HG02759 (cell line): ENCODE measurements at regions not wholly inside any gene's neighbourhood (a gene's known extent, or its start where the extent isn't known, plus 50 kb on each side); places are given as distances from the start of the nearest gene placed in this dataset.

Experiments
- ATAC-seq: cut with Tn5 transposase; IDR thresholded peaks from one replicate; pipeline ENCODE4 v1.9.1; 2021; ENCODE audit warnings: mild to moderate bottlenecking, moderate library complexity; ENCODE audit not compliant: unreplicated experiment

- ATAC-seq, result no peak
Observed at GRCh38 chr4:59068722-59069418, 1958.7 kb upstream of the IGFBP7 start.

GRCh38 chr4:59086410-59086809, 1976.2 kb upstream of the IGFBP7 start:
- ATAC-seq, result no peak

- ATAC-seq, result no peak
Observed at GRCh38 chr4:59091146-59092142, 1981.3 kb upstream of the IGFBP7 start.

DNA sequence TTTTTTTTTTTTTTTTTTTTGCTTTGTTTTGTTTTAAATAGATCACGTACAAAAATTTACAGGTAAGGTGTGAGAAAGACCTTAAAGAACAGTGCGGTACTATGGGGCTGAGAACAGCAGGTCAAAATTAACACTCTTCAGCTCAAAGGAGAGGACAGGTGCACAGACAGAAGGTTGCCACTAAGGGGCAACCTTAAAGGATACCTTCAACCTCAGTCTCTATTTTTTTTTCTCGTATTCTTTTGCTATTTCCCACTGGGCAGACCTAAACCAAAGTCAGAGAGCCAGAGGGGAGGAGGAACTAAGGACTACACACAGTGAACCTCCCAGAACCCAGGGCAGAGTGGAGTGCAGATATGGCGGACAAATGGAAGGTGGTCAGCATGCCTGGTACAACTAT, 1984.3 kb upstream of the IGFBP7 start:
- ATAC-seq, result no peak

- ATAC-seq, result no peak
Observed at GRCh38 chr4:59102311-59102710, 1992.1 kb upstream of the IGFBP7 start.

- ATAC-seq, result no peak
Observed at GRCh38 chr4:59120287-59120814, 2010.2 kb upstream of the IGFBP7 start.

DNA sequence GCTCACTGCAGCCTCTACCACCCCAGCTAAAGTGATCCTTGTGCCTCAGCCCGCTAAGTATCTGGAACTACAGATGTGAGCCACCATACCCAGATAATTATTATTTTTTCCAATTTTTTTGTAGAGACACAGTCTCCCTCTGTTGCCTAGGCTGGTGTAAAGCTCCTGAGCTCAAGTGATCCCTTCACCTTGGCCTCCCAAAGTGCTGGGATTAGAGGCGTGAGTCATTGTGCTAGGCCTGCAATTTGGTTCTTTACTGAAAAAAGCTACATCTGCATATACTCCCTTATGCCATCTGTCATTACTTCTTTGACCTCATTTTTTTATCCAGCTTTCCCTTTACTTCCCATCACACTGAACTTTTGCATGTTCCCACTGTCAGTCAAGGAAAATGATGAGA, 2012.4 kb upstream of the IGFBP7 start:
- no peak for ATAC-seq

DNA sequence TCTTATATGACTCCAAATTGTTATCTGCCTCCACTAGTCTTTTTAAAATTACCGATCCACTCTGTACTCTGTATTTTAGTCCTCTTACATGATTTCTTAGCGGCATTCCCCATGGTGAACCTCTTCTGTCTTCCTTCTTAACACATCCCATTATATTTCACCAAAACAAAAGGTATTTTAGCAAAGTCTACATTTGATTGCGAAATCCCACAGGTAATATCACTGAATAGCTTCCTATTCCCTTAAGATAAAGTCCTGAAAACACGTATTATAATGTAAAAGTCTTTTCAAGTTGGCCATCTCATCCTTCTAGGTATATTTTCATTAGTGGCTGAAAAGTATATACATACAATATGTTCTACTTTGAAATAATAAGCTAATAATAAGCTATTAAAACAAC, 2016.0 kb upstream of the IGFBP7 start:
- no peak for ATAC-seq

GRCh38 chr4:59127006-59127405, 2016.8 kb upstream of the IGFBP7 start:
- ATAC-seq, result no peak

DNA sequence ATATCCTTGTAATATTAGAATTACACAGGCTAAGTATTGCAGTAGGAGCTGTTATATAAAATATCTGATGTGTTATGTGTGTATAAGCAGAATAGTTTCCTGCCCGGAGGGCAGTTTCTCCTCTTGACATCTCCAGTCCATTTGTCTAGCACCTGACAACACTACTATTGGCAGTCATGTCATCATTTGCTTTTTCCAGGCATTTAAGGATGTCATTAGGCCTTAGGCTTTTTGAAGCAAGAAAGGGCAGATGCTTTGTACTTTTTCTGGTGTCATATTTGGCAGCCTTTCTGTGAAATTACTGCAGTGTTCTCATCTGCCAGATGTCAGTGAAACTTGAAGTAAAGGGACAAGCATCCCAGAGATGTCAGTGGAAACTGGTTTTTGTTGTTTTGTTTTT, 2017.6 kb upstream of the IGFBP7 start:
- no peak for ATAC-seq

GRCh38 chr4:59135248-59135985, 2025.2 kb upstream of the IGFBP7 start:
- no peak for ATAC-seq

- no peak for ATAC-seq
Observed at GRCh38 chr4:59161249-59161648, 2038.9 kb upstream of the ADGRL3 start.

DNA sequence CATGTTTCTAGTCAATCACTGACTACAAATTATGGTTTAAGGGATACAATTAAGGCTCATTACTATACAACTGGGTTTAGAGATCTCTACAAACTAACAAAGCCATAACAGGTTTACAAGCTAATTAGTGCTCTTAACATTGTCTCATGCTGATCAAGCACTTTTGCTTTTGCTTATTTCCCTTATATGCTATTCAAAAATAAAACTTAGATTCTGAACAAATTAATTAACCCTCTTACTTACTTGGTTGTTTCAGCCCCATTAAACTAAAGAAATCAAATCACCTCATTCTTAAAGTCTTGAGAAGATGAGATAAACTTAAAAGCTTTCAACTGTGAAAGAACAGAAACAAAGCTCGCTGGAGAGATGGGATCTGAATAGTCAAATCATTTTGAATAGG, 2024.5 kb upstream of the ADGRL3 start:
- ATAC-seq, result no peak

GRCh38 chr4:59179372-59179771, 2020.8 kb upstream of the ADGRL3 start:
- no peak for ATAC-seq

GRCh38 chr4:59180161-59180560, 2020.0 kb upstream of the ADGRL3 start:
- ATAC-seq, result no peak

- no peak for ATAC-seq
Observed at GRCh38 chr4:59180969-59181368, 2019.2 kb upstream of the ADGRL3 start.

DNA sequence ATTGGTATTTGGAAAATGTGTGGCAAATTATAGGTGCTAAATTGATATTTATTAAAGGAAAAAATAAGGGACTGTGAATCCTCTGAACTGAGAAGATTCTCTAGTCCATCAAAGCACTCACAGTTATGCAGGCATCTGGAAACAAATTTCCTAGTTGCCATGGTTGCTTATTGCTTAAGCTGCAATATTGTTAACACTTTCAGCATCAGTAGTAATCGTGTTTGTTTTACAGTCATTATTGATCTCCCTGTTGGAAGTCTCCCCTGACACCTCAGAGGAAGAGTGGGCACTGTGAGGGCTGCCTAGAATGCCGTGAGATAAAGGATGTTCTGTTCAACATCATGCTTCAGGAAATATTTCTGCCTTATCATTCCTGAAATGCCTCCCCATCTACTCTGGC, 2004.3 kb upstream of the ADGRL3 start:
- ATAC-seq, result no peak

GRCh38 chr4:59200992-59201391, 1999.1 kb upstream of the ADGRL3 start:
- ATAC-seq, result no peak

DNA sequence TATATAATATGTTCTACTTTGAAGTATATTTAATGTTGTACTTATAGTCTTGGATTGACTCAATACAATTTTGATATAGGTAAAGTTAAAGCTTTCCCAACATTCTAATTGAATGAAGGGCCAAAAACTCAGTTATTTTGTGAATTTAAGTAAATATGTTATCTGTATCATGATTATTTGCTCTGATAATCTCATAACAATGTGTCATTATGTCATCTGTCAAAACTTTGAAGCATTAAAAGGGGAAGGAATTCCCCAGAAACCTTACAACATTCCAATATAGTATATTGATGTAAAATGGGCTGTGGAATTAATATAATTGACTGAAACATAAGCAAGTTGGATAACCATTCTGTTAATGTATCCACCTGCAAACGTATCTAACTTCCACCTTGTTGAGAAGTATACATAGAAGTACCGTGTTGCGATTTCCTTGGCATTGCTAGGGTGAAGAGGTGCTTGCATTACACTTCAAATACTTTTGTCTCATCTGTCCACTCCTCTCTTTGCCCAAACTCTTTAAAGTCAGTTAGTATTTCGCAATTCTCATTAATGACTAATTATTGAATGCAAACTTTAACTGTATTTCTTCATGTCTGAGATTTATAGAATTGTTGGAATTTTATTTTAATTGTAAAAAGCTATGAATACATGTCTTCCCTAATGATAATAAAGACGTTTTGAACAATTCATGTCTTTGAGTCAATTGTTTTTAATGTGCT, 1982.1 kb upstream of the ADGRL3 start:
- ATAC-seq, result no peak

GRCh38 chr4:59222221-59222620, 1977.9 kb upstream of the ADGRL3 start:
- no peak for ATAC-seq
